OCI-LY7 (cell line): ENCODE measurements at regions not wholly inside any gene's neighbourhood (a gene's known extent, or its start where the extent isn't known, plus 50 kb on each side); places are given as distances from the start of the nearest gene placed in this dataset.

Experiments
- BruUV-seq: library from RNA; stranded (reverse); fragments of 400-500 nt; replicated peaks from 2 replicates; lab custom pipeline; 2021; lab: Mats Ljungman, UMichigan
- CTCF ChIA-PET: fragments of 300-600 bp; sonication (Branson Sonifier 250); formaldehyde crosslinking; loops from one replicate; lab custom pipeline; 2022; ENCODE audit warnings: antibody characterized with exemption; ENCODE audit not compliant: unreplicated experiment; lab: Charles Lee
- POLR2A ChIA-PET: fragments of 300-600 bp; sonication (Branson Sonifier 250); formaldehyde crosslinking; loops from one replicate; lab custom pipeline; 2022; ENCODE audit warnings: antibody characterized with exemption; lab: Charles Lee
- DNase-seq: peaks from one replicate; pipeline ENCODE4 v3.0.0-alpha.2; 2015; ENCODE audit warnings: low spot score
- H2AFZ ChIP-seq: fragments of 200-600 bp; sonication (generic), shearing (Covaris generic); 2 replicates; pipeline ENCODE4 v1.6.1; 2014; ENCODE audit warnings: mild to moderate bottlenecking, antibody characterized with exemption, low read length, moderate library complexity
- H3K27ac ChIP-seq: fragments of 200-600 bp; sonication (generic); 2 replicates; pipeline ENCODE4 v1.5.1; 2014; ENCODE audit warnings: mixed run types, low read depth, mild to moderate bottlenecking, moderate library complexity, low read length, inconsistent platforms; ENCODE audit not compliant: poor library complexity, severe bottlenecking
- H3K36me3 ChIP-seq: fragments of 200-600 bp; sonication (generic); 2 replicates; pipeline ENCODE4 v1.6.1; 2014; ENCODE audit warnings: mild to moderate bottlenecking, antibody characterized with exemption, low read length, moderate library complexity, mixed read lengths; ENCODE audit not compliant: insufficient read depth
- H3K4me1 ChIP-seq: fragments of 200-600 bp; sonication (generic); 2 replicates; pipeline ENCODE4 v1.5.1; 2014; ENCODE audit warnings: mild to moderate bottlenecking, low read length; ENCODE audit not compliant: insufficient read depth, poor library complexity, severe bottlenecking
- H3K4me2 ChIP-seq: fragments of 200-600 bp; sonication (generic); 2 replicates; pipeline ENCODE4 v1.6.1; 2014; ENCODE audit warnings: mild to moderate bottlenecking, low read length
- H3K4me3 ChIP-seq: fragments of 200-600 bp; sonication (generic); 2 replicates; pipeline ENCODE4 v1.5.1; 2014; ENCODE audit warnings: mild to moderate bottlenecking, low read depth, low read length; ENCODE audit not compliant: poor library complexity, severe bottlenecking
- H3K79me2 ChIP-seq: fragments of 200-600 bp; sonication (generic); 2 replicates; pipeline ENCODE4 v1.6.1; 2016; ENCODE audit warnings: low read depth, mild to moderate bottlenecking, low read length, moderate library complexity, mixed read lengths; ENCODE audit not compliant: insufficient read depth
- H3K9me2 ChIP-seq: fragments of 200-600 bp; sonication (generic); 2 replicates; pipeline ENCODE4 v1.6.1; 2016; ENCODE audit warnings: mild to moderate bottlenecking, low read length, mixed read lengths; ENCODE audit not compliant: insufficient read depth
- H3K9me3 ChIP-seq: fragments of 200-600 bp; sonication (generic); 2 replicates; pipeline ENCODE4 v1.6.1; 2014; ENCODE audit warnings: mild to moderate bottlenecking, mixed run types, low read length, mixed read lengths
- H4K20me1 ChIP-seq: fragments of 200-600 bp; sonication (generic); 2 replicates; pipeline ENCODE4 v1.6.1; 2014; ENCODE audit warnings: mild to moderate bottlenecking, antibody characterized with exemption, low read length, moderate library complexity, mixed read lengths; ENCODE audit not compliant: insufficient read depth
- CTCF ChIP-seq: fragments of 200-600 bp; sonication (generic); conservative IDR thresholded peaks from 2 replicates; pipeline ENCODE4 v1.5.1; 2014; ENCODE audit warnings: mild to moderate bottlenecking, antibody characterized with exemption, low read length, moderate library complexity, mixed read lengths
- EZH2phosphoT487 ChIP-seq: fragments of 200-600 bp; sonication (generic); IDR thresholded peaks from 2 replicates; pipeline ENCODE4 v1.6.1; 2018; ENCODE audit warnings: low read depth, borderline replicate concordance, mild to moderate bottlenecking, mixed run types, antibody characterized with exemption, low read length, moderate library complexity, mixed read lengths
- intact Hi-C: fragments of 100-400 bp; cut with micrococcal nuclease; formaldehyde crosslinking; loops from one replicate; pipeline ENCODE4 v1.10.0; 2022; ENCODE audit not compliant: unreplicated experiment

- intact Hi-C loops: no loop called here
- Histone ChIP-seq H2AFZ (no peak overlapping the region), H3K4me3 (no peak overlapping the region), H3K79me2 (no peaks in the 10 kb centered on the region), H3K4me1 (no peaks in the 10 kb centered on the region), H3K27ac (no peak overlapping the region), H3K36me3 (no peaks in the 10 kb centered on the region), H3K4me2 (no peak overlapping the region), H3K9me2 (no peaks in the 10 kb centered on the region), H3K9me3 (no peaks in the 10 kb centered on the region), H4K20me1 (no peaks in the 10 kb centered on the region)
- ChIA-PET POLR2A (no interaction called here), CTCF (no interaction called here)
- TF ChIP-seq CTCF: no peak
- TF ChIP-seq EZH2phosphoT487: no peak
- no TSS peak for BruUV-seq
- no peak for DNase-seq
Measured at GRCh38 chr9:78515108-78515507, 218.2 kb downstream of the PSAT1 start.

GRCh38 chr9:78519786-78520185 lies 222.9 kb downstream of the PSAT1 start:
- H3K27ac ChIP-seq: no peak overlapping the region
- no TSS peak for BruUV-seq

More at GRCh38 chr9:78519786-78520185, 222.9 kb downstream of the PSAT1 start:
- Histone ChIP-seq H3K9me3 (0 out of 2 replicates have a peak, but pooled peaks cover 10% of the 10 kb centered on the region), H2AFZ (no peak overlapping the region), H3K79me2 (no peaks in the 10 kb centered on the region), H3K4me2 (no peak overlapping the region), H3K9me2 (no peaks in the 10 kb centered on the region), H3K36me3 (no peaks in the 10 kb centered on the region), H3K4me1 (no peaks in the 10 kb centered on the region), H4K20me1 (no peaks in the 10 kb centered on the region), H3K4me3 (no peak overlapping the region)
- TF ChIP-seq CTCF (no peak), EZH2phosphoT487 (no peak)
- CTCF ChIA-PET: no interaction called here
- intact Hi-C loops: no loop called here
- POLR2A ChIA-PET: no interaction called here
- DNase-seq: no peak
